OCI-LY1 (cell line): ENCODE measurements at regions not wholly inside any gene's neighbourhood (a gene's known extent, or its start where the extent isn't known, plus 50 kb on each side); places are given as distances from the start of the nearest gene placed in this dataset.

Experiments
- H2AFZ ChIP-seq: fragments of 200-600 bp; sonication (generic), shearing (Covaris generic); 2 replicates; pipeline ENCODE4 v1.6.0; 2014; ENCODE audit warnings: antibody characterized with exemption, mild to moderate bottlenecking, low read length
- H3F3A ChIP-seq: fragments of 200-600 bp; sonication (generic), shearing (Covaris generic); 2 replicates; pipeline ENCODE4 v1.6.0; 2014; ENCODE audit warnings: mild to moderate bottlenecking, antibody characterized with exemption, low read length, moderate library complexity; ENCODE audit not compliant: insufficient read depth
- H3K27ac ChIP-seq: fragments of 200-600 bp; sonication (generic); 2 replicates; pipeline ENCODE4 v1.5.1; 2014; ENCODE audit warnings: low read length, mixed run types, mild to moderate bottlenecking, low read depth; ENCODE audit not compliant: poor library complexity, severe bottlenecking
- H3K27me3 ChIP-seq: fragments of 200-600 bp; sonication (generic); 2 replicates; pipeline ENCODE4 v1.6.0; 2014; ENCODE audit warnings: antibody characterized with exemption, mild to moderate bottlenecking, low read length, moderate library complexity; ENCODE audit not compliant: insufficient read depth
- H3K36me3 ChIP-seq: fragments of 200-600 bp; sonication (generic); 2 replicates; pipeline ENCODE4 v1.6.1; 2014; ENCODE audit warnings: mild to moderate bottlenecking, antibody characterized with exemption, low read length, moderate library complexity, mixed read lengths; ENCODE audit not compliant: insufficient read depth
- H3K4me1 ChIP-seq: fragments of 200-600 bp; sonication (generic); 2 replicates; pipeline ENCODE4 v1.5.1; 2014; ENCODE audit warnings: mild to moderate bottlenecking, low read length, moderate library complexity; ENCODE audit not compliant: insufficient read depth, severe bottlenecking
- H3K4me2 ChIP-seq: fragments of 200-600 bp; sonication (generic), shearing (Covaris generic); 2 replicates; pipeline ENCODE4 v1.6.1; 2014; ENCODE audit warnings: low read length
- H3K4me3 ChIP-seq: fragments of 200-600 bp; sonication (generic); 2 replicates; pipeline ENCODE4 v1.5.1; 2014; ENCODE audit warnings: low read length, low read depth, mild to moderate bottlenecking, mixed read lengths; ENCODE audit not compliant: poor library complexity, severe bottlenecking
- H3K79me2 ChIP-seq: fragments of 200-600 bp; shearing (Covaris generic); 2 replicates; pipeline ENCODE4 v1.6.1; 2016; ENCODE audit warnings: mixed run types, low read length, mixed read lengths; ENCODE audit not compliant: insufficient read depth
- H3K9ac ChIP-seq: fragments of 200-600 bp; sonication (generic), shearing (Covaris generic); 2 replicates; pipeline ENCODE4 v1.6.1; 2014; ENCODE audit warnings: mild to moderate bottlenecking, low read length, mixed read lengths
- H3K9me2 ChIP-seq: fragments of 200-600 bp; sonication (generic), shearing (Covaris generic); 2 replicates; pipeline ENCODE4 v1.6.1; 2014; ENCODE audit warnings: low read depth, mild to moderate bottlenecking, low read length, mixed read lengths
- H3K9me3 ChIP-seq: fragments of 200-600 bp; shearing (Covaris generic); 2 replicates; pipeline ENCODE4 v1.6.1; 2014; ENCODE audit warnings: low read length, mixed read lengths
- H4K20me1 ChIP-seq: fragments of 200-600 bp; sonication (generic), shearing (Covaris generic); 2 replicates; pipeline ENCODE4 v1.6.0; 2016; ENCODE audit warnings: mild to moderate bottlenecking, low read length; ENCODE audit not compliant: insufficient read depth
- CTCF ChIP-seq: fragments of 200-600 bp; sonication (generic), shearing (Covaris generic); IDR thresholded peaks from 2 replicates; pipeline ENCODE4 v1.5.1; 2017; ENCODE audit warnings: mild to moderate bottlenecking, antibody characterized with exemption, low read length, moderate library complexity, mixed read lengths
- EZH2 ChIP-seq: fragments of 200-600 bp; sonication (generic), shearing (Covaris generic); IDR thresholded peaks from 2 replicates; pipeline ENCODE4 v1.8.0; 2017; ENCODE audit warnings: borderline replicate concordance, mixed run types, mild to moderate bottlenecking, antibody characterized with exemption, low read length, moderate library complexity, mixed read lengths

DNA sequence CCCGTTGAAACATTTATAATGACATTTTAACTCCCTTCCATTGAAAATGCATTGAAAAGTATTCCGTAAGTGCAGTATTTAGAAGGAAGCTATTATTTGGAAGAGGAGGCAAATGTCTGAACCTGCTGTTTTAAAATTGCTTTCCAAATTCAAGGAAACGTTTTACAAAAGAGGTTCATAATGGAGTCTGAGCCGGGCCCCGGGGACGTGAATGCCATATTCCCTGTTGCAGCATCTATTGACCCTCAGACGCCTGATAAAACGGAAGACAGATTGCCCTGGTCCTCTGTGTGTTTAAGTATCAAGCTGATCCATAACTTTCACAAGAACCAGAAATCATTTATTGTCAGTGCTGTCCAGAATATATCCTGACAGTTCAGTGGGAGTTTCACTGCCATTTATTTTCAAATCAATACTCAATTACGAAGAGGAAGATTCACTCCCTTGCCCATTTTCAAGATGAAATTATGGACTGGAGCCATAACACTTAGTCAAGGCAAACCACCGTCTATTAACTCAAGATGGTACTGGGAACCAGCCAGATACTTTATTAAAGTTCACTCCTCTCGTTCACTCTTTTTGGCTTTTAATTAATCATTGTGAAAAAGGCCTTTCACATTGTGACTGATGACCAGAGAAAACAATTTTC, 435.7 kb upstream of the PFKP start:
- Histone ChIP-seq H3K9me2 (no peaks in the 10 kb centered on the region), H3K9ac (no peak overlapping the region), H3K4me3 (no peak overlapping the region), H3F3A (no peaks in the 10 kb centered on the region), H3K36me3 (no peaks in the 10 kb centered on the region), H3K4me1 (no peaks in the 10 kb centered on the region), H3K9me3 (no peaks in the 10 kb centered on the region), H3K79me2 (no peaks in the 10 kb centered on the region), H3K4me2 (no peak overlapping the region), H3K27ac (no peak overlapping the region), H4K20me1 (no peaks in the 10 kb centered on the region), H2AFZ (no peak overlapping the region), H3K27me3 (no peaks in the 10 kb centered on the region)
- TF ChIP-seq EZH2 (no peak), CTCF (no peak)

GRCh38 chr10:2628705-2629104, 438.6 kb upstream of the PFKP start:
- H3K4me3 ChIP-seq = no peak overlapping the region
- no peak overlapping the region for H3K4me2 ChIP-seq
- H3K4me1 ChIP-seq = no peaks in the 10 kb centered on the region
- H3K27me3 ChIP-seq = no peaks in the 10 kb centered on the region
- TF ChIP-seq EZH2 = no peak
- no peak for TF ChIP-seq CTCF
- H3K36me3 ChIP-seq = no peaks in the 10 kb centered on the region
- no peak overlapping the region for H2AFZ ChIP-seq
- no peak overlapping the region for H3K9ac ChIP-seq
- no peaks in the 10 kb centered on the region for H3K9me3 ChIP-seq
- no peaks in the 10 kb centered on the region for H3K9me2 ChIP-seq
- H3F3A ChIP-seq = no peaks in the 10 kb centered on the region
- no peaks in the 10 kb centered on the region for H4K20me1 ChIP-seq
- H3K27ac ChIP-seq = no peak overlapping the region
- H3K79me2 ChIP-seq = no peaks in the 10 kb centered on the region

DNA sequence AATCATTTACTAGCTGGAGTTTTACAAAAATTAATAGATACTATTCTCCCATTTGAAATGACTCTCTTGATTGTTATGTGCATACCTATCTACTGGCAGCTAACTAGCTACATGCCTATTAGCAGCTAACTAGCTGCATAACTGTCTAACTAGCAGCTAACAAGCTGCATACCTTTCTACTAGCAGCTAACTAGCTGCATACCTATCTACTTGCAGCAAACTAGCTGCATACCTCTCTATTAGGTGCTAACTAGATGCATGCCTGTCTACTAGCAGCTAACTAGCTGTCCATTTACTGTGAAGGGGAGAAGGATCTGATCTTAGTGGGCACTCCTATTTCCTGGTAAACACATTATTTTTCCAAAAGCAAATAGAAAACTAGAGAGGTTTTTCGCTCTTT, 439.4 kb upstream of the PFKP start:
- Histone ChIP-seq H3K4me2 (no peak overlapping the region), H3K27ac (no peak overlapping the region), H3F3A (no peaks in the 10 kb centered on the region), H3K79me2 (no peaks in the 10 kb centered on the region), H3K27me3 (no peaks in the 10 kb centered on the region), H3K9me2 (no peaks in the 10 kb centered on the region), H3K4me3 (no peak overlapping the region), H3K4me1 (no peaks in the 10 kb centered on the region), H3K9me3 (no peaks in the 10 kb centered on the region), H3K9ac (no peak overlapping the region), H2AFZ (no peak overlapping the region), H3K36me3 (no peaks in the 10 kb centered on the region), H4K20me1 (no peaks in the 10 kb centered on the region)
- TF ChIP-seq EZH2 (no peak), CTCF (no peak)
